Activated T-cell treated with anti-CD3 and anti-CD28 coated beads, Interleukin-2, amount 50 U/mL, for 4 hours (primary cell): ENCODE measurements at regions not wholly inside any gene's neighbourhood (a gene's known extent, or its start where the extent isn't known, plus 50 kb on each side); places are given as distances from the start of the nearest gene placed in this dataset.
A peak's percentile ranks its signal among the peaks of the same experiment; 100 is the strongest.
"Not testable (repeated sequence)": the region's sequence is repeated elsewhere in the genome, so short reads cannot be mapped to it uniquely, and the experiment has no call there.

Source experiments
- ATAC-seq, 2 donors: fragments of 200-7000 bp; cut with Tn5 transposase; one replicate each; pipeline ENCODE4 v1.10.0; 2021
- DNase-seq: peaks from one replicate; pipeline ENCODE4 v3.0.0-alpha.2; 2020
- H3K27me3 Mint-ChIP-seq: one replicate; pipeline ENCODE4 v1.8.0; 2021; ENCODE audit warnings: low read depth, mixed read lengths
- H3K36me3 Mint-ChIP-seq: one replicate; pipeline ENCODE4 v1.8.0; 2022; ENCODE audit warnings: mixed read lengths; ENCODE audit not compliant: insufficient read depth
- H3K4me1 Mint-ChIP-seq: one replicate; pipeline ENCODE4 v1.8.0; 2021; ENCODE audit warnings: low read depth, mixed read lengths
- H3K4me3 Mint-ChIP-seq: one replicate; pipeline ENCODE4 v1.8.0; 2021; ENCODE audit warnings: mild to moderate bottlenecking, moderate library complexity, mixed read lengths
- H3K9me3 Mint-ChIP-seq: one replicate; pipeline ENCODE4 v1.8.0; 2021; ENCODE audit warnings: mixed read lengths

DNA sequence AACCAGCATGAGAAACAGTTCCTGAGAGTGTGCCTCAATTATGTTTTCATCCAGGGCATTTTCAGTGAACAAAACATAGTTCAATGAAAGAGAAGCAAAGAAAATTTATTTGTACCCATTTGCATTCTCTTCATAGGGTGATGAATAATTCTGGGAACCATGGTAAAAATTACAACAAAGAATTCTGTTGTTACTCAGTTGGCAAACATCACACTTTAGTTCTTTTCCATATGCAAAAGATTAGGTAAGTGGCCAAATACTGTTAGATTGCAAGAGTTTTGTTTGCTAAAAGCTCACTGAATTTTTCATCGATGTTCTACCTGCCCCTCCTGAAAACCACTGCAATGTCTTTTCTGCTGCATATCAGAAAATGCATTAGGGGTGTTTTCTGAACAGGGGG, 132.4 kb upstream of the RGS6 start:
- no peak overlapping the region for H3K4me3 Mint-ChIP-seq
- no peaks in the 10 kb centered on the region for H3K4me1 Mint-ChIP-seq
- DNase-seq (no peak), ATAC-seq (no peak)
- no peaks in the 10 kb centered on the region for H3K9me3 Mint-ChIP-seq
- H3K27me3 Mint-ChIP-seq, result peaks cover 29% of the 10 kb centered on the region
- H3K36me3 Mint-ChIP-seq, result no peaks in the 10 kb centered on the region

DNA sequence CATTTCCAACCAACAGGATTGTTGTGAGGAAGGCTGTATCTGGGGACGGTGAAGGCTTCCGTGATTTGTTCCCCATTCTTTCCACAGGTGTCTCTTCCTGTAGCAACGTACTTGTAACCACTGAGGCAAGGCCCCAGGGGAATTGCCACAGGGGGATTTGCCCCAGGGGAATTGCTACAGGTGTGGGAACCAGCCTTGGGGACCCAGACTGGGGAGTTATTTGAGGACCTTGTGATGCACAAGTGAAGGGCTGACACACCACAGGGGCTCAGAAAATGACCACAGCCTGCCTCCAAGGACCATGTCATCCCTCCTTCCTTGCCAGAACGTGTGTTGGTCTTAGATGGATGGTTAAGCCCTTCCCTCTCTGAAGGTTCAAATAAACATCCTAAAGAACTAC, 131.4 kb upstream of the RGS6 start:
- Mint-ChIP-seq H3K4me3 (no peak overlapping the region), H3K4me1 (no peaks in the 10 kb centered on the region), H3K27me3 (peaks cover 29% of the 10 kb centered on the region), H3K36me3 (no peaks in the 10 kb centered on the region), H3K9me3 (no peaks in the 10 kb centered on the region)
- ATAC-seq (no peak), DNase-seq (no peak)

DNA sequence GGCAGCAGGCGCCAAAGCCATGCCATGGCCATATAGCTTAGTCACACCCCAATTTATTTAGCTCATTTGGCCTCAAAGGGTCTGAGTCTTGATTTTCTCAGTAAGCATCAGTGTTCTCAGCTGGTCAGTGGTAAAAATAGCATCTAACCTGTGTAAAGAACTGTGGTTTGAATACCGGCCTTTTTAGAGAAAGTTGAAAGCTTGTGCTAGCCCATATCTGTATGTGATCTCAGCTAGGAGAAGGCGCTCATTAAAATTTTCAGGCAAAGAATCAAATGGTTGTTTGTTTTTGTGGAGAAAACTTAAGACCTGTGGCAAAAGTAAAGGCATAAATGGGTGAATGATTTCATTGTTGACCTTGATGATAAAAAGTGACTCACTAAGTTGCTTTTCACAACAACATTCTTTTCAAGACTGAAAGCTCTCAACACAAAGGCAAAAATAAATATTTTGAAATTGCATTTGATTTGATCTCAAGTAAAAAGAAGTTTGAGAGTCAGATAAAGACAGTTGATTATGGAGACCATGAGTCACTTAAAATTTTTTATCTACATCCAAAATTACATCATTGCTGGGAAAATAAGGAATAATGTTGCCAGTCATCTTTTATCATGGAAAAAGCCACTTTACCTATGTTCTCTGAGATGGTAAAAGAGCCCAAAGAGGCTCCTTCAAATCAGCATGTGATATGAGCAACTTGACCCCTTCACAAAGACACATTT, 128.5 kb upstream of the RGS6 start:
- no peak overlapping the region for H3K4me3 Mint-ChIP-seq
- H3K9me3 Mint-ChIP-seq, result no peaks in the 10 kb centered on the region
- ATAC-seq (no peak), DNase-seq (no peak)
- H3K27me3 Mint-ChIP-seq, result peaks cover 28% of the 10 kb centered on the region
- no peaks in the 10 kb centered on the region for H3K36me3 Mint-ChIP-seq
- no peaks in the 10 kb centered on the region for H3K4me1 Mint-ChIP-seq

DNA sequence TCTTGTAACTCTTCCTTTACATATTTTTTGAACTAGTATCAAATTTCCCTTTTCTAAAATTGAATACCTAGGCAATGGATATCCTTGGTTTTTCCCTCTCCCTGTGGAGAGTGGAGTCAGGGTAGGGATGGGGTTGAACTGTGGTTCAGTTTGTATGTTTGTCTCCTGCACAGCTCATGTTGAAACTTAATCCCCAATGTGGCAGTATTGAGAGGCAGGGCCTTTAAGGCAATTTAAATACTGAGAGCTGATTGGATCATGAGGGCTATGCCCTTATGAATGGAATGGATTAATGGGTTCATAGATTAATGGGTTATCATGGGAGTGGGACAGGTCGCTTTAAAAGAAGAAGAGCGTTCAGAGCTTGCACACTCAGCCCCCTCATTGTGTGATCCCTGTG, 127.2 kb upstream of the RGS6 start:
- ATAC-seq (no peak), DNase-seq (no peak)
- Mint-ChIP-seq H3K27me3 (peaks cover 23% of the 10 kb centered on the region), H3K4me3 (no peak overlapping the region), H3K36me3 (no peaks in the 10 kb centered on the region), H3K9me3 (no peaks in the 10 kb centered on the region), H3K4me1 (no peaks in the 10 kb centered on the region)

DNA sequence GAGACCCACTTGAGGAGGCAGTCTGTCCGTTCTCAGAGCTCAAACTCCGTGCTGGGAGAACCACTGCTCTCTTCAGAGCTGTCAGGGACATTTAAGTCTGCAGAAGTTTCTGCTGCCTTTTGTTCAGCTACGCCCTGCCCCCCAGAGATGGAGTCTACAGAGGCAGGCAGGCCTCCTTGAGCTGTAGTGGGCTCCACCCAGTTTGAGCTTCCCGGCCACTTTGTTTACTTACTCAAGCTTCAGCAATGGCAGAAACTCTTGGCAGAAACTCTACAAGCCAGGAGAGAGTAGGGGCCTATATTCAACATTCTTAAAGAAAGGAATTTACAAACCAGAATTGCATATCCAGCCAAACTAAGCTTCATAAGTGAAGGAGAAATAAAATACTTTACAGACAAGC, 125.2 kb upstream of the RGS6 start:
- H3K4me3 Mint-ChIP-seq, DNase-seq, H3K4me1 Mint-ChIP-seq, H3K36me3 Mint-ChIP-seq, H3K9me3 Mint-ChIP-seq, ATAC-seq: not testable (repeated sequence)
- H3K27me3 Mint-ChIP-seq, result peaks cover 22% of the 10 kb centered on the region

DNA sequence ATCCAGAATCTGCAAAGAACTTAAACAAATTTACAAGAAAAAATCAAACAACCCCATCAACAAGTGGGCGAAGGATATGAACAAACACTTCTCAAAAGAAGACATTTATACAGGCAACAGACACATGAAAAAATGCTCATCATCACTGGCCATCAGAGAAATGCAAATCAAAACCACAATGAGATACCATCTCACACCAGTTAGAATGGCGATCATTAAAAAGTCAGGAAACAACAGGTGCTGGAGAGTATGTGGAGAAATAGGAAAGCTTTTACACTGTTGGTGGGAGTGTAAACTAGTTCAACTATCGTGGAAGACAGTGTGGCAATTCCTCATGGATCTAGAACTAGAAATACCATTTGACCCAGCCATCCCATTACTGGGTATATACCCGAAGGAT, 121.4 kb upstream of the RGS6 start:
- H3K9me3 Mint-ChIP-seq, result not testable (repeated sequence)

DNA sequence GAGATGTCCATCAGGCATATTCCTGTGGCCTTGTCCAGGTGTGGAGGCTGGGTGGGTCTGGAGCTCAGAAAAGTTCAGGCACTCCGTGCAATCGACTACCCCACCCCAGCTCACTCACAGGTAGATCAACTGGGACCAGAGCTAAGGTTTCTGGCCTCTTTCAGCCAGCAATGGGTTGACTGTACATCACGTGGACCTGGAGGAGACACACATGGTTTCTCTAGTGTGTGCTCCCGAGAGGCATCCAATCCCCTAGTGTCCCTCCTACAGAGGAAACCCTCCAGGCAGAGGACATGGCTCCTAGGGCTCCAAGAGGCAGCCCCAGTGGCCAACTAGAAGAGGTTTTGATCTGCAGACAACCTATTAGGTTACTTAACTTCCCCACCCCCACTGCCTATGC, 119.5 kb upstream of the RGS6 start:
- ATAC-seq (no peak), DNase-seq (no peak)
- Mint-ChIP-seq H3K4me1 (no peaks in the 10 kb centered on the region), H3K27me3 (peaks cover 7% of the 10 kb centered on the region), H3K36me3 (no peaks in the 10 kb centered on the region), H3K4me3 (no peak overlapping the region), H3K9me3 (no peaks in the 10 kb centered on the region)

More for the DNA sequence above, 121.4 kb upstream of the RGS6 start:
- not testable (repeated sequence) for H3K4me1 Mint-ChIP-seq, ATAC-seq, DNase-seq, H3K4me3 Mint-ChIP-seq, H3K36me3 Mint-ChIP-seq
- H3K27me3 Mint-ChIP-seq, result peaks cover 12% of the 10 kb centered on the region

DNA sequence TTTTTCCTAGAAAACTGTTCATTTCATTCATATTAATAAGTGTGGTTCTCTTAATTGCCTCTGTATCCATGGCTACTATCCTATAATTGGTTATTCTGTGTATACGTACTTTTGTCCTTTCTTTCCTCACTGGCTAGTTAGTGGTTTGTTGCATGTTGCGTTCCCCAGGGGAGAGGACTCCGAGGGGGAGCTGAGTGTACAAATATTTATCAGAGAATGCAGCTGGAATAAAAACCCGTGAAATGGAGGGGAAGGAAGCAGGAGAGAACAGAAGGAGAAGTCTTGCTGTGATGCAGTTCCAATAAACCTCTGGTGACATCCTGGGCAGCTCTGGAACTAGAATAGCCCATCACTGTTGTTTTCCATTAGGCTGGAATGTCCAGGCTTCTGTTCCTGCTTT, 117.1 kb upstream of the RGS6 start:
- H3K36me3 Mint-ChIP-seq, result no peaks in the 10 kb centered on the region
- no peaks in the 10 kb centered on the region for H3K9me3 Mint-ChIP-seq
- H3K4me1 Mint-ChIP-seq, result no peaks in the 10 kb centered on the region
- no peak overlapping the region for H3K4me3 Mint-ChIP-seq
- peaks cover 8% of the 10 kb centered on the region for H3K27me3 Mint-ChIP-seq
- no peak for ATAC-seq
- no peak for DNase-seq

DNA sequence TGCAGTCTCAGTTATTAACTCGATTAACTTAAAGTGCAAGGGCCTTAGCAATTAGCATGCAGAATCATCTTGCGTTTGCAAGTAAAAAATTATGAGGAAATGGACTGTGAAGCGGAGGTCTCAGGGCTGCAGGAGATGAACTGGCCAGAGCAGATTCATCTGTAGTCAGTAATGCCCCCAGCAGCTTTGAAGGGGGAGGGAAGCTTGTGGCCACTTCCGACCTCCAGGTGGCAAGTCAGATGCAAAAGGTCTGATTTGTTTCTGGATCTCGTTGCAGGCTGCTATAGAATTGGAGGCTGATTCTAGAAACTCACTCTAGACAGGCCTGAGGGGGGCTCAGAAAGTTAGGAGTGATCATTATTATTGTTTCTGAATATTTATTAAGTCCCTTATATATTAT, 107.4 kb upstream of the RGS6 start:
- Mint-ChIP-seq H3K36me3 (no peaks in the 10 kb centered on the region), H3K27me3 (peaks cover 22% of the 10 kb centered on the region), H3K9me3 (peaks cover 7% of the 10 kb centered on the region), H3K4me3 (no peak overlapping the region), H3K4me1 (no peaks in the 10 kb centered on the region)
- ATAC-seq (no peak), DNase-seq (no peak)

DNA sequence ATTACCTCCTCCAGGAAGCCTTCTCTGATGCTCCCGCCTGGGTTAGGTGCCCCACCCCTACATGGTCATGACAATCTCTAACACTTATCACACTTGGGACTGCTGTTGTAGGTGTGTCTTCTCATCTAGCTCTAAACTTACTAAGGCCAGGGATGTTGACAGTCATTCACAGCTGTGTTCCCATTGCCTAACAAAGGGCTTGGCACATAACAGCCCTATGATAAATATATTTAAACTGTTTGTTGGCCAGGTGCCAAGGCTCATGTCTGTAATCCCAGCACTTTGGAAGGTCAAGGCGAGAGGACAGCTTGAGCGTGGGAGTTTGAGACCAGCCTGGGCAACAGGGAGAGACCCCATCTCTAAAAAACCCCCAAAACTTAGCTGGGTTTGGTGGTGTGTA, 98.8 kb upstream of the RGS6 start:
- DNase-seq, result no peak
- Mint-ChIP-seq H3K27me3 (peaks cover 2% of the 10 kb centered on the region), H3K4me3 (no peak overlapping the region), H3K36me3 (no peaks in the 10 kb centered on the region), H3K9me3 (peaks cover 22% of the 10 kb centered on the region), H3K4me1 (no peaks in the 10 kb centered on the region)
- no peak for ATAC-seq

DNA sequence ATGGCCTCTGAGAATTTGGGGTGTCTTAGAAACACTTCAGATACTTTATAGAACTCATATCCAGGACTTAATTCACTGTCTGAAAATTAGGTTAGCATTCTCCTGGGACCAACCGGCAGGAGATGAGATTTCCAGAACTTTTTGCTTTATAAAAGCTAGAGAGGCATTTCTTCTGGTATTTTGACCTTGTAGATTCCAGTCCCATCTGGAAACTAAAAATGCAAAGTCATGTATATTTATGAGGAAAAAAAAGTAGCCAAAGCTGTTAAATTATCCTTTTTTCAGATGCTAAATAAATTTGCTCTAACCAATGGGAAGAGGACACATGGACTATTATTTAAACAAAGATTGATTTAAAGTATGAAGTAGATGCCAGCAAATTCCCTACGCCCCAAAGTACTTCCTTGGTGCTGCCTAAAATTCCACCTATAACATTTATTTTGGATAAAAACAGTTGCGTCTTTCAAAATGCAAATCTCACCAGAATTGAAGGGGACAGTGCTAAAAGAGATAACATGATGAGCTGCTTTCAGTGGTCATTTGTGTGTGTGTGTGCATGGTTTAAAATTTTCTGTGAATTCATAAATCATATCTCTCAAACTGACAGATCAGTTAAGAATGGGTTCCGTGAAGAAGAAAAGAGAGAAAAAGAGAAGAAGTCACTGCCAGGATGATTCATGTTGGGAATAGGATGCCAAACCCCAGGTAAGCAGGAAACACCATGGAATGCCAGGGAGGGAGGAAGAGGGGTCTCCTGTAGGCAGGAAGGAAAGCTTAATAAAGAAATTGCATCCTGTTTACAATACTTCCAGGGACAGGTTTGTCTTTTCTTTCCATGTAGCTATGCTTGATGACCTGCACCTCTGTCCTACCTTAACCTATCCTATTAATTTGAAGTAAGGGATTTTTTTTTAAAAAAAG, 97.7 kb upstream of the RGS6 start:
- DNase-seq (no peak), ATAC-seq (no peak)
- H3K4me3 Mint-ChIP-seq, result no peak overlapping the region
- H3K4me1 Mint-ChIP-seq, result no peaks in the 10 kb centered on the region
- peaks cover 19% of the 10 kb centered on the region for H3K9me3 Mint-ChIP-seq
- peaks cover 5% of the 10 kb centered on the region for H3K27me3 Mint-ChIP-seq
- no peaks in the 10 kb centered on the region for H3K36me3 Mint-ChIP-seq

DNA sequence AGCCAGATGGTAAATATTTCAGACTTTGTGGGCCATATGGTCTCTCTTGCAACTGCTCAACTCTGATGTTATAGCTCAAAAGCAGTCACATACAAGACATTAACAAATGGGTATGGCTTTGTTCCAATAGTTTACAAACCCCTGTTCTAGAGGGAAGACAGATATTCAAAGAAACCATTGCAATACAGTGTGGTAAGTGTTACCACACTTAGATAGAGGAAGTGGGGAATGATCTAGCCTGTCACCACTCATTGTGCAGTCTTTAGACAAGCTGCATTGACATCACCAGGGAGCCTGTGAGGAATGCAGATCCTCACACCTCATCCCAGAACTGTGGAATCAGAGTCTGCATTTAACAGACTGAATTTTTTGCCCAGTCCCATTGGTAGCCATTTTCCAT, 80.0 kb upstream of the RGS6 start:
- no peaks in the 10 kb centered on the region for H3K36me3 Mint-ChIP-seq
- peaks cover 46% of the 10 kb centered on the region for H3K27me3 Mint-ChIP-seq
- no peak for DNase-seq
- no peaks in the 10 kb centered on the region for H3K4me1 Mint-ChIP-seq
- peaks cover 14% of the 10 kb centered on the region for H3K9me3 Mint-ChIP-seq
- no peak overlapping the region for H3K4me3 Mint-ChIP-seq
- no peak for ATAC-seq

DNA sequence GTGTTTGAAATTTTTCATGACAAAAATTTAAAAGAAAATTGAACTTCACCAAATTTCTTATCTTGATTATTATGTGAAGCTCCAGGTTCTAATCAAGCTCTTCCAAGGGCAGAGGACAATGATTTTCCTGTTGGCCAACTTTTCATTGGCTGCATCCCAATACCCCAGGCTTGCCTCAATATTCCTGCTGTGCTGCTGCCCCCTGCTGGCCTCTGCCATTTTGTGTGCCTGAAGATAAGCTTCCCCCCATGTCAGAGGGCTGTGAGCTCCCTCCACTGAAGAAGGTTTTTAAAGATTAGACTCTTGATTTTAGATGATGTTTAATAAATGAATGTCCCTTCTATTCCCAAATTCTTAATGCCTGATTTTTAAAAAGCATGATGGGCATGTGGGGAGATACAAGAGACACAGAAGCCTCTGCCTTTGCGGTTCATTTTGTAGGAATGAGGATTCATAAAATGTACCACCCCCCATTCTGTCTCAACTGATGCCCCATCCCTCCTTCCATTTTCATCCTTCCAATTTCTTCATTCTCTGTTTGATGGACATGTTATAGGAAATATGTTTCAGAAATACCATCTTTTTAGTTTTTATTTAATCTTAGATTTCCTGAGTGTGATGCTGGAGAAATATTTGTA, 76.7 kb upstream of the RGS6 start:
- Mint-ChIP-seq H3K4me3 (no peak overlapping the region), H3K27me3 (peaks cover 44% of the 10 kb centered on the region), H3K4me1 (no peaks in the 10 kb centered on the region), H3K36me3 (no peaks in the 10 kb centered on the region), H3K9me3 (peaks cover 4% of the 10 kb centered on the region)
- peak; percentile 31 for DNase-seq
- no peak for ATAC-seq

DNA sequence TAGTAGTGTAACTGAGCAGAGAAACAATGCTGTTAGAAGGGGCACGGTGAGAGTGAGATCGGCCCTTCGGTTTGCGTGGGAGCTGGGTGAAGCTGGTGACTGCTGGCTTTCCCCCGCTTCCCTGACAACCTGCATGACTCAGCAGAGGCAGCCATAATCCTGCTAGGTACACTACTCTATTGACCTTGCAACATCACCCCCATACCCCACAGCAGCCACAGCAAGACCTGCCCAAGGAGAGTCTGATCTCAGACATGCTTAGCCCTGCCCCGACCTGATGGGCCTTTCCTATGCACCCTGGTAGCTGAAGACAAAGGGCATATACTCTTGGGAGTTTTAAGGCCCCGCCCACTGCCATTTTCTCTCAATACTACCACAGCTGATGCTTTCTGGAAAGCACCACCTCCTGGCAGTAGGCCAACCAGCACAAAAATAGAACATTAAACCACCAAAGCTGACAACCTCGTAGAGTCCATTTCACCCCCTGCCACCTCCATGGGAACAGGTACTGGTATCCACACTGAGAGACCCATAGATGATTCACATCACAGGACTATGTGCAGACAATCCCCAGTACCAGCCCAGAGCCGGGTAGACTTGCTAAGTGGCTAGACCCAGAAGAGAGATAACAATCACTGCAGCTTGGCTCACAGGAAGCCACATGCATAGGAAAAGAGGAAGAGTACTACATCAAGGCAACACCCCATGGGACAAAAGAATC, 75.9 kb upstream of the RGS6 start:
- ATAC-seq (no peak), DNase-seq (no peak)
- H3K36me3 Mint-ChIP-seq, result no peaks in the 10 kb centered on the region
- H3K4me3 Mint-ChIP-seq, result no peak overlapping the region
- no peaks in the 10 kb centered on the region for H3K4me1 Mint-ChIP-seq
- H3K27me3 Mint-ChIP-seq, result peaks cover 42% of the 10 kb centered on the region
- peaks cover 4% of the 10 kb centered on the region for H3K9me3 Mint-ChIP-seq
